Activated T-helper 17 cell treated with anti-CD3 and anti-CD28 coated beads, Interleukin-2, amount 50 U/mL, for 72 hours (primary cell): ENCODE measurements at regions not wholly inside any gene's neighbourhood (a gene's known extent, or its start where the extent isn't known, plus 50 kb on each side); places are given as distances from the start of the nearest gene placed in this dataset.

Experiments
- ATAC-seq: fragments of 150-1000 bp; cut with Tn5 transposase; replicated peaks from 2 replicates; pipeline ENCODE4 v1.10.0; 2021; ENCODE audit warnings: mild to moderate bottlenecking, moderate library complexity
- H3K27ac Mint-ChIP-seq: one replicate; pipeline ENCODE4 v1.8.0; 2022; ENCODE audit warnings: mixed read lengths
- H3K27me3 Mint-ChIP-seq: one replicate; pipeline ENCODE4 v1.8.0; 2022; ENCODE audit warnings: mixed read lengths
- H3K36me3 Mint-ChIP-seq: one replicate; pipeline ENCODE4 v1.8.0; 2022; ENCODE audit warnings: low read depth, mild to moderate bottlenecking, mixed read lengths
- H3K4me1 Mint-ChIP-seq: one replicate; pipeline ENCODE4 v1.8.0; 2022; ENCODE audit warnings: mixed read lengths
- H3K4me3 Mint-ChIP-seq: one replicate; pipeline ENCODE4 v1.8.0; 2022; ENCODE audit warnings: mild to moderate bottlenecking, mixed read lengths
- H3K9me3 Mint-ChIP-seq: one replicate; pipeline ENCODE4 v1.8.0; 2022; ENCODE audit warnings: mixed read lengths

GRCh38 chr11:115950660-115951059 is 446.4 kb upstream of the CADM1 start:
- no peak for ATAC-seq
- H3K27me3 Mint-ChIP-seq = no peaks in the 10 kb centered on the region
- H3K36me3 Mint-ChIP-seq = no peaks in the 10 kb centered on the region
- H3K9me3 Mint-ChIP-seq = peaks cover 9% of the 10 kb centered on the region
- no peaks in the 10 kb centered on the region for H3K4me1 Mint-ChIP-seq
- H3K27ac Mint-ChIP-seq = no peak overlapping the region
- no peak overlapping the region for H3K4me3 Mint-ChIP-seq

DNA sequence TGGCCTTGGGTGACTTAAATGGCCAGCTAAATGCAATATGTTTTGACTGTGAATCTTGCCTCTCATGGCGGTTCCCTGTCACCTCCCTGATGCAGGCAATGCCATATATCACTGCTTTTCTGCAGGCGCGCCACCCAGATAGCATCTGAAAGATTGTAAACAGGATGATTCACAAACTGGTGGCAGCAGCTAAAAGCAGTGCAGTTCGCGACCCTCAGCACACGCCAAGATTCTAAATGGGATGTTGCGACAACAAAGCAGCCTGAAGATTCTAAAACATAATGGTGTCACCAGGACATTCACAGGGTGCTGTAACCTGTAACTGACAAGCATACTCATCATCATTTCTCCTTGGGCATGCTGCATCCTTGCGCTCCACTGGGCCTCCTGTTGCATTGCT is 440.4 kb upstream of the CADM1 start:
- Mint-ChIP-seq H3K9me3 (peaks cover 8% of the 10 kb centered on the region), H3K27me3 (no peaks in the 10 kb centered on the region), H3K4me3 (no peak overlapping the region), H3K27ac (no peak overlapping the region), H3K4me1 (no peaks in the 10 kb centered on the region), H3K36me3 (no peaks in the 10 kb centered on the region)
- no peak for ATAC-seq

DNA sequence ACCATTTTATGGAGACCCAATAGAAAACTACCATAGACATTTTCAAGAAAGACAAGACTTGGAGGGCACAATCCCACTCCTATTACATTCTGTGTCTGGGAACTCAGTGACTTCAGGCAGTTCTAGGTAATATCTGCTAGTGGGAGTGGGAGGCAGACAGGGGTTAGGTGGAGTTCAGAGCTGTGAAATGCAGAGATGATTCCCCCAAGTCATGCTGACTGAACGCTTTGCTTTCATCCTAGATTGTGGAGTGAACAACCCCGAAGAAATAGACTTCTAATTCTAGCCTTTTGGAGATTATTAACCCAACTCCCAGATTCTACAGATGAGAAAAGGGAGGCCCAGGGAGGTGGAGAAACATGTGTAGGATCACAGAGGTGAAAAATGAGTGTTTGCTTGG is 437.8 kb upstream of the CADM1 start:
- Mint-ChIP-seq H3K27me3 (no peaks in the 10 kb centered on the region), H3K9me3 (peaks cover 8% of the 10 kb centered on the region), H3K36me3 (no peaks in the 10 kb centered on the region), H3K27ac (no peak overlapping the region), H3K4me3 (no peak overlapping the region), H3K4me1 (no peaks in the 10 kb centered on the region)
- ATAC-seq = no peak

GRCh38 chr11:115941481-115941993 is 437.3 kb upstream of the CADM1 start:
- no peak overlapping the region for H3K27ac Mint-ChIP-seq
- no peaks in the 10 kb centered on the region for H3K4me1 Mint-ChIP-seq
- H3K36me3 Mint-ChIP-seq = no peaks in the 10 kb centered on the region
- H3K4me3 Mint-ChIP-seq = no peak overlapping the region
- no peak for ATAC-seq
- H3K9me3 Mint-ChIP-seq = peaks cover 8% of the 10 kb centered on the region
- H3K27me3 Mint-ChIP-seq = no peaks in the 10 kb centered on the region

DNA sequence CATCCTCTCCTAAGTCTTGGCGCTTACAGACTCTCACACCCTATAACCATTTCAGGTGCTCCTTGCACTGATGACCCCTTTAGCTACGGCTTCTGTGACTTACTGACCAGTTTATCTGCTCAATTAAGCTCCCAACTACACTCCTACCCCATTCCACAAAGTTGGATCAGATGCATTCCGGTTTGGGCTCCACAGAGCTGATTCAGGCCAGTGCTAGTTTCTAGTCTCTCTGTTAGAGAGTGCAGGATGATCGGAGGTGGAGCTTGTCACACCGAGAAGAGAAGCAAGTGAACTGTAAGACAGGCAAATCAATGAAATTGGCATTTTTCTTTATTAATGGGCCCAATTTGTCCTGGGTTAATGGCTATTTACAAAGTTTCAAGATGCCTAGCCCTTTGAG is 436.8 kb upstream of the CADM1 start:
- Mint-ChIP-seq H3K27me3 (no peaks in the 10 kb centered on the region), H3K36me3 (no peaks in the 10 kb centered on the region), H3K4me3 (no peak overlapping the region), H3K4me1 (no peaks in the 10 kb centered on the region), H3K9me3 (peaks cover 9% of the 10 kb centered on the region), H3K27ac (no peak overlapping the region)
- ATAC-seq = no peak

GRCh38 chr11:115939731-115940421 is 435.7 kb upstream of the CADM1 start:
- Mint-ChIP-seq H3K9me3 (peaks cover 7% of the 10 kb centered on the region), H3K27ac (no peak overlapping the region), H3K4me1 (no peaks in the 10 kb centered on the region), H3K36me3 (no peaks in the 10 kb centered on the region), H3K27me3 (peaks cover 5% of the 10 kb centered on the region), H3K4me3 (no peak overlapping the region)
- ATAC-seq = no peak

DNA sequence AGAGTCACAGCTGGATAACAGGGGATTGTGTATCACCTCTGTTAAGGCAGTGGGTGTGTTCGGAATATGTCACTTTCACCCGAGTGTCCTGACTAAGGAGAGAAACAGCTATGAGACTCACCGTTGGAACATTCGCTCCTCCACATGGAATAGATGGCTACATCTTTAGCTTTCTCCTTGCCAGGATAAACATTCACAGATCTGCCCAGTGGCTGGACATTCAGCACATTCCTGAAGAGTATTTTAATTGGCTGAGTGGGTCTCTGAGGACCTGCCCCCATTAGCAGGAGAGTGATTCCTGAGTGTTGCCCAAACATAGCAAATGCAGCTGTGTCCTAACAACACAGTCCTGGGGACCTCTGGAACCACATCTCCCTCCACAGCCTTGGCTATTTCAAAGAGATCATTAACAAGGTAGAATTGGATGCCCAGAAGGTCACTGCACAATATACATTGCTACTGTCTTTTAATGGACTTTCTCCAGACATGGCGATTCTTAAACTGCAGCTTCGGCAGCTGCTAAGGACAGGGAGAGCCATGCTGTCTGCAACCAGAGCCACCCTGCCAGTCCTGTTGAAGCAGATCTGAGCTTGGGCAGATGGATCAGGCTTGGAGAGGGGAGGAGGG is 435.0 kb upstream of the CADM1 start:
- H3K4me1 Mint-ChIP-seq = no peaks in the 10 kb centered on the region
- H3K4me3 Mint-ChIP-seq = no peak overlapping the region
- peaks cover 13% of the 10 kb centered on the region for H3K9me3 Mint-ChIP-seq
- H3K27me3 Mint-ChIP-seq = peaks cover 7% of the 10 kb centered on the region
- ATAC-seq = no peak
- H3K27ac Mint-ChIP-seq = no peak overlapping the region
- no peaks in the 10 kb centered on the region for H3K36me3 Mint-ChIP-seq

- Mint-ChIP-seq H3K36me3 (no peaks in the 10 kb centered on the region), H3K9me3 (peaks cover 13% of the 10 kb centered on the region), H3K4me1 (peaks cover 5% of the 10 kb centered on the region), H3K27me3 (peaks cover 12% of the 10 kb centered on the region), H3K4me3 (no peak overlapping the region), H3K27ac (no peak overlapping the region)
- ATAC-seq = no peak
Observed at GRCh38 chr11:115933564-115933963, 429.3 kb upstream of the CADM1 start.

GRCh38 chr11:115931548-115932083 is 427.4 kb upstream of the CADM1 start:
- Mint-ChIP-seq H3K9me3 (peaks cover 18% of the 10 kb centered on the region), H3K4me1 (peaks cover 5% of the 10 kb centered on the region), H3K36me3 (no peaks in the 10 kb centered on the region), H3K27me3 (peaks cover 17% of the 10 kb centered on the region), H3K27ac (no peak overlapping the region), H3K4me3 (no peak overlapping the region)
- ATAC-seq = no peak

GRCh38 chr11:115930886-115931547 is 426.8 kb upstream of the CADM1 start:
- H3K9me3 Mint-ChIP-seq = peaks cover 21% of the 10 kb centered on the region
- ATAC-seq = no peak
- H3K27me3 Mint-ChIP-seq = peaks cover 17% of the 10 kb centered on the region
- peaks cover 5% of the 10 kb centered on the region for H3K4me1 Mint-ChIP-seq
- H3K4me3 Mint-ChIP-seq = no peak overlapping the region
- H3K27ac Mint-ChIP-seq = no peak overlapping the region
- H3K36me3 Mint-ChIP-seq = no peaks in the 10 kb centered on the region

DNA sequence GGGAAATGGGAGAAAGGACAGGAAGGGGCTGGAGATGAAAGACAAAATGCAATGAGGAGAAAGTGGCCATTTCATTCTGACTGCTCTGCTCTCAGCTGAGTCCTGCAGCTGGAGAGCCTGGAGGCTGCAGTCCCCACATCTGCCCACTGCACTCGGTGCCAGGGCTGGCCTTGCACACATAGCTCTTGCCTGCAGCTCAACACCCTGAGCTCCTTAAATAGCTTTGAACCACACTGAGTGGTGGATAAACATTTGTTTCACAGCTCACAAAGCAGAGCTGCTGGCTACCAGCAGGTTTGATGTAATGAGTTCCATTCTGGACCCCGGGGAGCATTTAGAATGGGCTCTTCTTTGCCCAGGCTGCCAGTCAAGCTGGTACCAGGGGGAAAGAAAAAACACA is 426.1 kb upstream of the CADM1 start:
- ATAC-seq = no peak
- no peak overlapping the region for H3K4me3 Mint-ChIP-seq
- peaks cover 20% of the 10 kb centered on the region for H3K9me3 Mint-ChIP-seq
- H3K36me3 Mint-ChIP-seq = no peaks in the 10 kb centered on the region
- H3K27me3 Mint-ChIP-seq = peaks cover 14% of the 10 kb centered on the region
- H3K27ac Mint-ChIP-seq = no peak overlapping the region
- H3K4me1 Mint-ChIP-seq = peaks cover 10% of the 10 kb centered on the region

DNA sequence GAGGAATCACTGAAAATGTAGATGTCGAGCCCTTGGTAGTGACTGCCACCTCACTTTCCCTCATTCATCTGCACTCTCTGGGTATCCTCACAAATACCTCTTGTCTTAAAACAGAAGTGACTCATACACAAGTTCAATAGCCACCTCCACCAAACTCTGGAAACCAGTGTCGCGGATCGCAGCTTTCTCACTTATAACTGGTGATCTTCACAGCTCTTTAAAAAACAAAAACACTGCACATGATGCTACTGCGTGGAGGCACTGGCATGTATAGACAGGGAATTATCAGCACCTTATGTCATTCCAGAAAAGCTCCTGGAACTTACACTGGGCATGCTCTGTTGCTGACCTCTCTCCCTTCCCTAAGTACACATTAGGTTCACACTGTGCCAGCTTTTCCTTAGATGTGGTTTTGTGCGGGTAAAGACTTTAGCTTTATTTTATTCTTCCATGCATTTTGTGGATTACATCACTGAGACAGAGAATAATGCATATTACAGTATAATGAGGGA is 425.5 kb upstream of the CADM1 start:
- Mint-ChIP-seq H3K36me3 (no peaks in the 10 kb centered on the region), H3K4me1 (peaks cover 10% of the 10 kb centered on the region), H3K4me3 (no peak overlapping the region), H3K9me3 (peaks cover 16% of the 10 kb centered on the region), H3K27ac (no peak overlapping the region), H3K27me3 (peaks cover 10% of the 10 kb centered on the region)
- ATAC-seq = no peak

DNA sequence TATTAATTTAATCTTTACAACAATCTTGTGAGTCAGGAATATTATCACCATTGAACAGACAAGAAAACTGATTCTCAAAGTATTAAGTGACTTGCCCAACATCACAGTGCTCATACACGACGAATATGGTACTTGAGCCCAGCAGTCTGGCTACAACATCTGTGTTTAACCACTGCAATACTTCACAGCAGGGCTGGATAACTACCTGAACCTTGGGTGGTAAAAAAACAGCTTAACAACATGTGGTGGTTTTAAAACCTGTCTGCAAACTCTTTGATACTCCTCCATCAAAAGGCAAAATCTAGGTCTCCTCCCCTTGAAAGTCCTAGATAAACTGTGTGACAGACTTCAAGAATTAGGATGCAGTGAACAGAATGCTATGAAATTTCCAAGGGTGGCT is 424.6 kb upstream of the CADM1 start:
- H3K4me3 Mint-ChIP-seq = no peak overlapping the region
- peaks cover 12% of the 10 kb centered on the region for H3K9me3 Mint-ChIP-seq
- peaks cover 10% of the 10 kb centered on the region for H3K4me1 Mint-ChIP-seq
- ATAC-seq = no peak
- no peak overlapping the region for H3K27ac Mint-ChIP-seq
- H3K36me3 Mint-ChIP-seq = no peaks in the 10 kb centered on the region
- H3K27me3 Mint-ChIP-seq = peaks cover 9% of the 10 kb centered on the region

- Mint-ChIP-seq H3K4me1 (peaks cover 10% of the 10 kb centered on the region), H3K36me3 (no peaks in the 10 kb centered on the region), H3K27me3 (peaks cover 9% of the 10 kb centered on the region), H3K4me3 (no peak overlapping the region), H3K9me3 (peaks cover 12% of the 10 kb centered on the region), H3K27ac (no peak overlapping the region)
- no peak for ATAC-seq
Observed at GRCh38 chr11:115927823-115928329, 423.7 kb upstream of the CADM1 start.
